HEK293 (cell line): ENCODE measurements at regions not wholly inside any gene's neighbourhood (a gene's known extent, or its start where the extent isn't known, plus 50 kb on each side); places are given as distances from the start of the nearest gene placed in this dataset.

Experiments
- CTCF ChIP-seq: fragments of 450-650 bp; formaldehyde crosslinking; IDR thresholded peaks from 2 replicates; pipeline ENCODE4 v1.5.1; 2016; ENCODE audit warnings: missing biosample characterization, missing genetic modification characterization
- PRDM1 ChIP-seq: fragments of 450-650 bp; formaldehyde crosslinking; IDR thresholded peaks from 2 replicates; pipeline ENCODE4; 2016; ENCODE audit warnings: missing biosample characterization, missing genetic modification characterization
- ZFP3 ChIP-seq: fragments of 450-650 bp; formaldehyde crosslinking; IDR thresholded peaks from 2 replicates; pipeline ENCODE4 v1.5.1; 2016; ENCODE audit warnings: low read depth, missing biosample characterization, missing genetic modification characterization
- ZNF175 ChIP-seq: fragments of 450-650 bp; formaldehyde crosslinking; IDR thresholded peaks from 2 replicates; pipeline ENCODE4 v1.5.1; 2016; ENCODE audit warnings: missing biosample characterization, missing genetic modification characterization
- ZNF214 ChIP-seq: fragments of 450-650 bp; formaldehyde crosslinking; IDR thresholded peaks from 2 replicates; pipeline ENCODE4 v1.5.1; 2017; ENCODE audit warnings: missing biosample characterization, mild to moderate bottlenecking, missing genetic modification characterization, borderline replicate concordance
- ZNF398 ChIP-seq: fragments of 450-650 bp; formaldehyde crosslinking; IDR thresholded peaks from 2 replicates; pipeline ENCODE4 v1.5.1; 2017; ENCODE audit warnings: missing biosample characterization, missing genetic modification characterization
- ZNF747 ChIP-seq: fragments of 450-650 bp; formaldehyde crosslinking; IDR thresholded peaks from 2 replicates; pipeline ENCODE4 v1.5.1; 2016; ENCODE audit warnings: missing biosample characterization, missing genetic modification characterization
- ZNF777 ChIP-seq: fragments of 450-650 bp; formaldehyde crosslinking; IDR thresholded peaks from 2 replicates; pipeline ENCODE4 v1.5.1; 2017; ENCODE audit warnings: missing biosample characterization, missing genetic modification characterization, borderline replicate concordance

- TF ChIP-seq ZFP3 (tag by site-specific recombination) = no peak
- no peak for TF ChIP-seq CTCF
- TF ChIP-seq ZNF777 (tag by site-specific recombination) = no peak
- TF ChIP-seq PRDM1 (tag by site-specific recombination) = no peak
- no peak for TF ChIP-seq ZNF175 (tag by site-specific recombination)
- no peak for TF ChIP-seq ZNF398 (tag by site-specific recombination)
- no peak for TF ChIP-seq ZNF214 (tag by site-specific recombination)
- no peak for TF ChIP-seq ZNF747 (tag by site-specific recombination)
These were observed 224.8 kb downstream of the SPRY2 start for GRCh38 chr13:80116107-80116506.
